ENCODE measurements at regions not wholly inside any gene's neighbourhood (a gene's known extent, or its start where the extent isn't known, plus 50 kb on each side); places are given as distances from the start of the nearest gene placed in this dataset.
"Not testable (repeated sequence)": the region's sequence is repeated elsewhere in the genome, so short reads cannot be mapped to it uniquely, and the experiment has no call there.

- ChIA-PET POLR2A (no interaction called here), CTCF (no interaction called here)
- no peak for DNase-seq
- H3K9me3 Mint-ChIP-seq: peaks cover 3% of the 10 kb centered on the region
- no peaks in the 10 kb centered on the region for H3K27me3 Mint-ChIP-seq
- H3K4me3 Mint-ChIP-seq: no peak overlapping the region
- no peaks in the 10 kb centered on the region for H3K4me1 Mint-ChIP-seq (ENCODE audit: low read depth)
- H3K36me3 Mint-ChIP-seq: no peaks in the 10 kb centered on the region
- no peak overlapping the region for H3K27ac Mint-ChIP-seq
- intact Hi-C loops (cut with micrococcal nuclease): no loop called here
Observed at GRCh38 chr12:114848666-114849065, 164.7 kb upstream of the TBX3 start.

- ChIA-PET POLR2A (no interaction called here), CTCF (no interaction called here)
- intact Hi-C loops (cut with micrococcal nuclease): no loop called here
- DNase-seq: no peak
- H3K27ac Mint-ChIP-seq: no peak overlapping the region
- no peaks in the 10 kb centered on the region for H3K36me3 Mint-ChIP-seq
- no peaks in the 10 kb centered on the region for H3K27me3 Mint-ChIP-seq
- no peak overlapping the region for H3K4me3 Mint-ChIP-seq
- H3K4me1 Mint-ChIP-seq (ENCODE audit: low read depth): no peaks in the 10 kb centered on the region
- peaks cover 1% of the 10 kb centered on the region for H3K9me3 Mint-ChIP-seq
Observed at GRCh38 chr12:114847441-114848035, 163.6 kb upstream of the TBX3 start.

GRCh38 chr12:114846771-114847170, 162.8 kb upstream of the TBX3 start:
- POLR2A ChIA-PET: no interaction called here
- Mint-ChIP-seq H3K4me3 (no peak overlapping the region), H3K9me3 (no peaks in the 10 kb centered on the region), H3K27me3 (no peaks in the 10 kb centered on the region), H3K36me3 (no peaks in the 10 kb centered on the region), H3K27ac (no peak overlapping the region), H3K4me1 (ENCODE audit: low read depth) (no peaks in the 10 kb centered on the region)
- intact Hi-C loops (cut with micrococcal nuclease): no loop called here
- CTCF ChIA-PET: no interaction called here
- no peak for DNase-seq

- Mint-ChIP-seq H3K36me3 (no peaks in the 10 kb centered on the region), H3K4me3 (no peak overlapping the region), H3K27me3 (no peaks in the 10 kb centered on the region), H3K4me1 (ENCODE audit: low read depth) (no peaks in the 10 kb centered on the region), H3K9me3 (no peaks in the 10 kb centered on the region), H3K27ac (no peak overlapping the region)
- intact Hi-C loops (cut with micrococcal nuclease): no loop called here
- CTCF ChIA-PET: no interaction called here
- no peak for DNase-seq
- POLR2A ChIA-PET: no interaction called here
Observed at GRCh38 chr12:114841557-114842251, 157.7 kb upstream of the TBX3 start.

GRCh38 chr12:114838480-114838879, 154.5 kb upstream of the TBX3 start:
- H3K36me3 Mint-ChIP-seq: no peaks in the 10 kb centered on the region
- DNase-seq: no peak
- H3K27me3 Mint-ChIP-seq: no peaks in the 10 kb centered on the region
- intact Hi-C loops (cut with micrococcal nuclease): no loop called here
- no peaks in the 10 kb centered on the region for H3K9me3 Mint-ChIP-seq
- H3K27ac Mint-ChIP-seq: no peak overlapping the region
- ChIA-PET CTCF (no interaction called here), POLR2A (no interaction called here)
- H3K4me3 Mint-ChIP-seq: no peak overlapping the region
- H3K4me1 Mint-ChIP-seq (ENCODE audit: low read depth): no peaks in the 10 kb centered on the region

- Mint-ChIP-seq H3K4me3 (no peak overlapping the region), H3K9me3 (no peaks in the 10 kb centered on the region), H3K27ac (no peak overlapping the region), H3K4me1 (ENCODE audit: low read depth) (no peaks in the 10 kb centered on the region), H3K36me3 (no peaks in the 10 kb centered on the region), H3K27me3 (no peaks in the 10 kb centered on the region)
- CTCF ChIA-PET: no interaction called here
- no peak for DNase-seq
- intact Hi-C loops (cut with micrococcal nuclease): no loop called here
- POLR2A ChIA-PET: no interaction called here
Observed at GRCh38 chr12:114836609-114837008, 152.6 kb upstream of the TBX3 start.

GRCh38 chr12:114835031-114835430, 151.1 kb upstream of the TBX3 start:
- H3K4me3 Mint-ChIP-seq: no peak overlapping the region
- intact Hi-C loops (cut with micrococcal nuclease): no loop called here
- DNase-seq: no peak
- no peaks in the 10 kb centered on the region for H3K9me3 Mint-ChIP-seq
- H3K27me3 Mint-ChIP-seq: no peaks in the 10 kb centered on the region
- CTCF ChIA-PET: no interaction called here
- POLR2A ChIA-PET: no interaction called here
- no peaks in the 10 kb centered on the region for H3K36me3 Mint-ChIP-seq
- no peak overlapping the region for H3K27ac Mint-ChIP-seq
- no peaks in the 10 kb centered on the region for H3K4me1 Mint-ChIP-seq (ENCODE audit: low read depth)

- no peaks in the 10 kb centered on the region for H3K27me3 Mint-ChIP-seq
- intact Hi-C loops (cut with micrococcal nuclease): no loop called here
- no peaks in the 10 kb centered on the region for H3K4me1 Mint-ChIP-seq (ENCODE audit: low read depth)
- ChIA-PET CTCF (no interaction called here), POLR2A (no interaction called here)
- H3K9me3 Mint-ChIP-seq: no peaks in the 10 kb centered on the region
- H3K36me3 Mint-ChIP-seq: no peaks in the 10 kb centered on the region
- no peak for DNase-seq
- no peak overlapping the region for H3K4me3 Mint-ChIP-seq
- no peak overlapping the region for H3K27ac Mint-ChIP-seq
Observed at GRCh38 chr12:114834621-114835020, 150.6 kb upstream of the TBX3 start.

- Mint-ChIP-seq H3K4me1 (ENCODE audit: low read depth) (no peaks in the 10 kb centered on the region), H3K4me3 (no peak overlapping the region), H3K27me3 (no peaks in the 10 kb centered on the region), H3K27ac (no peak overlapping the region), H3K9me3 (no peaks in the 10 kb centered on the region), H3K36me3 (no peaks in the 10 kb centered on the region)
- intact Hi-C loops (cut with micrococcal nuclease): no loop called here
- no peak for DNase-seq
- CTCF ChIA-PET: no interaction called here
- POLR2A ChIA-PET: no interaction called here
Observed at GRCh38 chr12:114829833-114830232, 145.9 kb upstream of the TBX3 start.

GRCh38 chr12:114829244-114829643, 145.3 kb upstream of the TBX3 start:
- DNase-seq; CTCF ChIA-PET; H3K4me1 Mint-ChIP-seq (ENCODE audit: low read depth); POLR2A ChIA-PET; H3K4me3 Mint-ChIP-seq; H3K9me3 Mint-ChIP-seq; H3K36me3 Mint-ChIP-seq; H3K27me3 Mint-ChIP-seq; H3K27ac Mint-ChIP-seq; intact Hi-C loops (cut with micrococcal nuclease): not testable (repeated sequence)

- no peaks in the 10 kb centered on the region for H3K4me1 Mint-ChIP-seq (ENCODE audit: low read depth)
Observed at GRCh38 chr12:114827461-114827860, 143.5 kb upstream of the TBX3 start.

GRCh38 chr12:114826244-114826643, 142.3 kb upstream of the TBX3 start:
- no peaks in the 10 kb centered on the region for H3K36me3 Mint-ChIP-seq
- intact Hi-C loops (cut with micrococcal nuclease): no loop called here
- H3K27ac Mint-ChIP-seq: no peak overlapping the region
- ChIA-PET CTCF (no interaction called here), POLR2A (no interaction called here)
- DNase-seq: no peak
- H3K27me3 Mint-ChIP-seq: no peaks in the 10 kb centered on the region
- no peaks in the 10 kb centered on the region for H3K4me1 Mint-ChIP-seq (ENCODE audit: low read depth)
- H3K4me3 Mint-ChIP-seq: no peak overlapping the region
- H3K9me3 Mint-ChIP-seq: no peaks in the 10 kb centered on the region

More at GRCh38 chr12:114827461-114827860, 143.5 kb upstream of the TBX3 start:
- no peaks in the 10 kb centered on the region for H3K27me3 Mint-ChIP-seq
- intact Hi-C loops (cut with micrococcal nuclease): no loop called here
- CTCF ChIA-PET: no interaction called here
- no peak for DNase-seq
- H3K36me3 Mint-ChIP-seq: no peaks in the 10 kb centered on the region
- no peaks in the 10 kb centered on the region for H3K9me3 Mint-ChIP-seq
- H3K4me3 Mint-ChIP-seq: no peak overlapping the region
- no peak overlapping the region for H3K27ac Mint-ChIP-seq
- POLR2A ChIA-PET: no interaction called here

- Mint-ChIP-seq H3K9me3 (no peaks in the 10 kb centered on the region), H3K36me3 (no peaks in the 10 kb centered on the region), H3K27me3 (no peaks in the 10 kb centered on the region), H3K4me1 (ENCODE audit: low read depth) (no peaks in the 10 kb centered on the region), H3K27ac (no peak overlapping the region), H3K4me3 (no peak overlapping the region)
- DNase-seq: no peak
- intact Hi-C loops (cut with micrococcal nuclease): no loop called here
- POLR2A ChIA-PET: no interaction called here
- CTCF ChIA-PET: no interaction called here
Observed at GRCh38 chr12:114823724-114824123, 139.7 kb upstream of the TBX3 start.
